HG02678 (cell line): ENCODE measurements at regions not wholly inside any gene's neighbourhood (a gene's known extent, or its start where the extent isn't known, plus 50 kb on each side); places are given as distances from the start of the nearest gene placed in this dataset.
"Not testable (repeated sequence)": the region's sequence is repeated elsewhere in the genome, so short reads cannot be mapped to it uniquely, and the experiment has no call there.

Experiments
- ATAC-seq: cut with Tn5 transposase; IDR thresholded peaks from one replicate; pipeline ENCODE4 v1.9.1; 2021; ENCODE audit warnings: mild to moderate bottlenecking, moderate library complexity; ENCODE audit not compliant: unreplicated experiment

DNA sequence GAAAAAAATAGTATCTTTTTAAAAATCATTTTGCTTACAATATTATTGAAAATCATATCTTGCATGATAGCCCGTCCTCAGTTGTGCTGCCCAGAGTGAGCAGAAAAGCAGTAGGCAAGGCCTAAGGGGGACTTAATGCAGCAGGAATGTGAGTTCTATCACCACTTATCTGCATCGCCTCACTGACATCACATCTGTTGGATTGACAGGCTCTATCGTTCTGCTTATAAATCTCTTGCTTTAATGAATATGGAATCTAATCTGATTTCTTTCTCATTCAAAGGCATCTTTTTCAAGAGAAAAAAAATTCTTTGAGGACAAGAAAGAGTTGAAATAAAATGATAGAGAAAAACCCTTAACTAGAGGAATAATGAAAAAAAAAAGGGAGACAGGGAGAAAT is 249.9 kb downstream of the PAPSS1 start:
- no peak for ATAC-seq

DNA sequence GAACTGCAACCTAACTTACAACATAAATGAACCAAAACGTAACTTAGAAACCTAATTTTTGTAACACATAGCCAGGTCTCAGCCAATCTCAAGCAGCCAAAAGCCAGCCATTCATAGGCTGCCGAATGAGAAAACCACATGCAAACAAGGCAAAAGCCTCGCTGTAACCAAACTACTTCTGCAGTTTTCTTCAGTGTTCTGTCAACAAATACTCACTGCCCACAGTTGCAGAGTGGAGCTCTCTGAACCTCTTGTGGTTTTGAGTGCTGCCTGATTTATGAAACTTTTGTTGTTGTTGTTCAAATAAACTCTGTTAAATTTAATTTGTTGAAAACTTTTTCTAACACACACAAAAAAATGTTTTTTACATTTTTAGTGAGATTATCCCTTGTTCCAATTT is 251.2 kb downstream of the PAPSS1 start:
- ATAC-seq = no peak

GRCh38 chr4:107468156-107468555 is 251.9 kb downstream of the PAPSS1 start:
- ATAC-seq = no peak

DNA sequence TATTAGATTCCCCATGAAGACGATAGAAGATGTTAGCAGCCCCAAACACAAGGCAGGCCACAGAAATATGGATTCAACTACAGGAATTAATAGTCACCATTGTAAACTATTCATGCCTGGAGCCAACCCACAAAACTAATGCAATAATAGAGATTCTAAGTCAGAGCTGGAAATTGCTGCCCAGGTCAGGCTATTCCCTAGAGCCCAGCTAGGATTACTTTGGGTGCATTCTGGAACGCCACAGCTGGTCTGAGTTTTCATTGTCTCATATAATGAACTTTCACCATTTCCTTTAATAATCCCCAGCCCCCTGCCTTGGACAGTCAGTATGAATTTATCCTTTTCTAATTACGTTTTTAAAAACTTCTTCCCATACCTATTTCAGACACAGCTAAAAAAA is 252.6 kb downstream of the PAPSS1 start:
- ATAC-seq = no peak

GRCh38 chr4:107458194-107458593 is 261.8 kb downstream of the PAPSS1 start:
- no peak for ATAC-seq

- no peak for ATAC-seq
Observed at GRCh38 chr4:107453987-107454386, 266.0 kb downstream of the PAPSS1 start.

- no peak for ATAC-seq
Observed at GRCh38 chr4:107452717-107453630, 267.1 kb downstream of the PAPSS1 start.

DNA sequence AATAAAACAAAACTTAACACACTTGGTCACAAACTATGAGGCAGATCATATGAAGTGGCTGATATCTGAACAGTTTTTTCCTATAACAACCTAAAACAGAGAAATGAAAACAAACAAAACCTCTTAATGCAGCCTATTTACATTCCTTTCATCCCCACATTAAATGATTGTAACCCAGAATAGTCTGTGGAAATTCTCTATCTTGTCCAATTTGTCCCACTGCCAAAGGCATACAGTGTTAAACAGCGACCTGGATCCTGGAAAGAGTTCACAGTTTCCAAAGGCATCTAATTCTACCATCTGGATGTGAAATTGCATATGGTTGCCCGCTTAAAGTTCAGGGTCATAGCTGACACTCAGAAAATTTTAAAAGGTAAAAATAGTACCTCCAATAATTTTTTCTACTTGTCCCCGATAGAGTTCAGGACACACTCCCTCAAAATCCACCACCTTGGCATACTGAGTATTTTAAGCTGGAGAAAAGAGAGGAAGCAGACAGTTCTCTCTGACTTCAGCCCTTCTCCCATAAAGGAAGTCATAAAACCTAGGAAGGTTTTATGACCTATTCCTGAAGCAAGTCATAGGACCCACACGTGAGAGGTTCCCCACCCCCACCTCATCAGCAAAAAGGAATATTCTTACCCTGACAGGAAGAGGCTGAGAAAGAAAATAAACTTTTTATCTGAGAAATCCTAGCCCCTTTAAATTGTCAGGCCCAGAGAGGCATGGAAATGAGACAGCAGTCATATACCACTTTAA is 270.2 kb downstream of the PAPSS1 start:
- no peak for ATAC-seq

DNA sequence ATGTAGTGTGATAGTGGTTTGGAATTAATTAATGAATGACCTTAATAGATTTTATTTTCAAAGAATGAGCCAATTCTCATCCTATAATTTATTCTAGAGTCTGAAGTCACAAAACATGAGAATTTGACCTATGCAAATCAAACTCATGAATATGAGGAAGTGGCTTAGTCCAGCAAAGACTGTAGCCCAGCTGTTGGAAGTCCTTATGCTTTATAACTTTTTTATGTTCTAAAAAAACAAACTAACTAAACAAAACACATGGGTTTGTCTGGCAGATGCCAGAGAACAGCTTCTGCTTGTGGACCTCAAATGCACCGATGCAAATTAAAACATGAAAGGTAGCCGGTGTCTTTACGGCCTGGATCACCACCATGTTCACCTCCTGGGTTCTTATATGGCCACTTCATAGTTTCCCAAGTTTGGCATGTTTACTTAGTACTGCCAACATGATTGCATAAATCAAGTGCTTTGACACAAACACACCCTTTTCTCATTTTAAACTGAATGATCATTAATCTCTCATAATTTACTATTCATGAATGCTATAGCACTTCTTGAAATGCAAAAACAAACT is 277.4 kb downstream of the PAPSS1 start:
- ATAC-seq = no peak

DNA sequence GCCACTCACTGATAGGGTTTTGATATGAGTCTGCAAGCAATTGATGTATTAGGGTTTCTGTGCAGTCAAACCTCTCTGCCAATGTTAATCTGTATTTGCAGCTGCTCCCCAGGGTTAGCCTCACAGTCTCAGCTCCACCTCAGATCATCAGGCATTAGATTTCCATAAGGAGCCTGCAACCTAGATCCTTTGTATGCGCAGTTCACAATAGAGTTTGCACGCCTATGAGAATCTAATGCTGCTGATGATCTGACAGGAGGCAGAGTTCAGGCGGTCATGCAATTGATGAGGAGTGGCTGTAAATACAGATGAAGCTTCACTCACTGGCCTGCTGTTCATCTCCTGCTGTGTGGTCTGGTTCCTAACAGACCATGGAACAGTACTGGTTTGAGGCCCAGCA is 280.6 kb downstream of the PAPSS1 start:
- ATAC-seq = no peak

- not testable (repeated sequence) for ATAC-seq
Observed at GRCh38 chr4:107436471-107436870, 283.6 kb downstream of the PAPSS1 start.

DNA sequence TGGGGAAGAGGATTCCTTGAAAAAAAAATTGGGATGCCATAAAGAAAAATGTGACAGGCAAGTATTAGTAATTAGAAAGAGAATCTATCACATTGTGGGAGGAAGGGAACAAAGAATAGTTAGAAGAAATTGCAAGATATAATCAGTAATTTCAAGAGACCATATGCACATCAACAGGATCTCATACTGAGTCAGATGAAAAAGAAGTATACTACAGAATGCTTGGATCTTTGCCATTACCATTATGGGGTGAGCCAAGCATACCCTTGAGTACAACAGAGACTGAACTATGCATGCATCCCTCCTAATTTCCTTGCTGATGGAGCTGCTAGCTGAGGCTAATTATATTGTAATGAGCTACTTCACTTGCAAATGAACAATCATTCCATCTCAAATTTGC is 287.6 kb downstream of the PAPSS1 start:
- no peak for ATAC-seq

GRCh38 chr4:107423677-107424405 is 296.2 kb downstream of the PAPSS1 start:
- ATAC-seq = no peak

DNA sequence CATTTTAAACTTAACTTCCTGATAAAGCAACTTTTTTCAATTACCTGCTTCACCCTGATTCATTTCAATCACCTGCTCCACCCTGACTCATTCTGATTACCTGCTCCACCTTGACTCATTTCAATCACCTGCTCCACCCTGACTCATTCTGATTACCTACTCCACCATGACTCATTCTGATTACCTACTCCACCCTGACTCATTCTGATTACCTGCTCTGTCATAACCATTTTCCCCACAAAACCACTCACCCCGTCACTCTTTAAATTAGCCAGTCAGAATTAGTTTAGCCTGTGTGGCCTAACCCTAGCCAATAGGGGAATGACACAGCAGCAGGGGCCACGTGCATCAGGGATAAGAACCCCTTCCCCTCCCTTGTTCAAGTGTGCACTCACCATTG is 300.5 kb downstream of the PAPSS1 start:
- ATAC-seq = not testable (repeated sequence)

GRCh38 chr4:107419052-107419451 is 301.0 kb downstream of the PAPSS1 start:
- ATAC-seq = no peak

- ATAC-seq = not testable (repeated sequence)
Observed at GRCh38 chr4:107415490-107415889, 304.5 kb downstream of the PAPSS1 start.

GRCh38 chr4:107409872-107410271 is 310.2 kb downstream of the PAPSS1 start:
- ATAC-seq = not testable (repeated sequence)

DNA sequence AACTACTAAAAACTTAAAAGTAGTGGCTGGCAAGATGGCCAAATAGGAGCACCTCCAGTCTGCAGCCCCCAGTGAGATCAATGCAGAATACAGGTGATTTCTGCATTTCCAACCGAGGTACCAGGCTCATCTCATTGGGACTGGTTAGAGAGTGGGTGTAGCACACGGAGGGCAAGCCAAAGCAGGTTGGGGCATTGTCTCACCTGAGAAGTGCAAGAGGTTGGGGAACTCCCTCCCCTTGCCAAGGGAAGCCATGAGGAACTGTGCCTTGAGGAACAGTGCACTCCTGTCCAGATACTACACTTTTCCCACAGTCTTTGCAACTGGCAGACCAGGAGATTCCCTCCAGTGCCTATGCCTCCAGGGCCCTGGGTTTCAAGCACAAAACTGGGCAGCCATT is 311.1 kb downstream of the PAPSS1 start:
- no peak for ATAC-seq

- ATAC-seq = no peak
Observed at GRCh38 chr4:107404591-107405300, 315.3 kb downstream of the PAPSS1 start.

GRCh38 chr4:107402291-107402690 is 317.7 kb downstream of the PAPSS1 start:
- ATAC-seq = no peak
